Retinal pigment epithelial cell (primary cell): ENCODE measurements at regions not wholly inside any gene's neighbourhood (a gene's known extent, or its start where the extent isn't known, plus 50 kb on each side); places are given as distances from the start of the nearest gene placed in this dataset.

Source experiments
- DNase-seq: peaks from one replicate; pipeline ENCODE4 v3.0.0-alpha.2; 2010; ENCODE audit warnings: low read depth
- H3K4me3 ChIP-seq: 2 replicates; pipeline ENCODE4 v1.5.1; 2011; ENCODE audit warnings: mild to moderate bottlenecking, low read length, control low read depth, moderate library complexity
- TF ChIP-seq, protein P1 (sequence below): conservative IDR thresholded peaks from 2 replicates; pipeline ENCODE4 v1.5.1; 2011; ENCODE audit warnings: low read depth, low read length, control low read depth, inconsistent platforms

DNA sequence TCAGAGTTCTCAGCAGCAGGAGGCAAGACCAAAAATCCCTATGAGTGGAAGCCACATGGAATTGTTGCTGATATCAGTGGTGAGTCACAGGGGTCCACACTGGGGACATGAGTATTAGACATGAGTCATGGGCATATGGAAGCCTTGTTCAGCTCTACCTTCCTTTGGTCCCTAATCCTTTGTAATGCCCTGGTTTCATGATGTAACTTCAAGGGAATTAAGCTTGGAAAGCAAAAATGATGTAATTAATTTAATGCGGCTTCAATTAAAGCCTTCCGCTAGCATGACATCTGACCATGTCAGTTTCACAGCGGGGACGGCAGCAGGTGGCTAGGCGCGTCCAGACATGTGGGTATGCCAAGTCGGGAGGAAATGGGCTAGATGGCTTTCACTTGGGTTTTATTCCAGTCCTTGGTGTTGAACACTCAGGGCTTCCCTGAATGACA is 176.1 kb upstream of the RGMA start:
- H3K4me3 ChIP-seq: no peak overlapping the region
- peak; percentile 66 for DNase-seq
- TF ChIP-seq, protein P1, sequence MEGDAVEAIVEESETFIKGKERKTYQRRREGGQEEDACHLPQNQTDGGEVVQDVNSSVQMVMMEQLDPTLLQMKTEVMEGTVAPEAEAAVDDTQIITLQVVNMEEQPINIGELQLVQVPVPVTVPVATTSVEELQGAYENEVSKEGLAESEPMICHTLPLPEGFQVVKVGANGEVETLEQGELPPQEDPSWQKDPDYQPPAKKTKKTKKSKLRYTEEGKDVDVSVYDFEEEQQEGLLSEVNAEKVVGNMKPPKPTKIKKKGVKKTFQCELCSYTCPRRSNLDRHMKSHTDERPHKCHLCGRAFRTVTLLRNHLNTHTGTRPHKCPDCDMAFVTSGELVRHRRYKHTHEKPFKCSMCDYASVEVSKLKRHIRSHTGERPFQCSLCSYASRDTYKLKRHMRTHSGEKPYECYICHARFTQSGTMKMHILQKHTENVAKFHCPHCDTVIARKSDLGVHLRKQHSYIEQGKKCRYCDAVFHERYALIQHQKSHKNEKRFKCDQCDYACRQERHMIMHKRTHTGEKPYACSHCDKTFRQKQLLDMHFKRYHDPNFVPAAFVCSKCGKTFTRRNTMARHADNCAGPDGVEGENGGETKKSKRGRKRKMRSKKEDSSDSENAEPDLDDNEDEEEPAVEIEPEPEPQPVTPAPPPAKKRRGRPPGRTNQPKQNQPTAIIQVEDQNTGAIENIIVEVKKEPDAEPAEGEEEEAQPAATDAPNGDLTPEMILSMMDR: no peak

DNA sequence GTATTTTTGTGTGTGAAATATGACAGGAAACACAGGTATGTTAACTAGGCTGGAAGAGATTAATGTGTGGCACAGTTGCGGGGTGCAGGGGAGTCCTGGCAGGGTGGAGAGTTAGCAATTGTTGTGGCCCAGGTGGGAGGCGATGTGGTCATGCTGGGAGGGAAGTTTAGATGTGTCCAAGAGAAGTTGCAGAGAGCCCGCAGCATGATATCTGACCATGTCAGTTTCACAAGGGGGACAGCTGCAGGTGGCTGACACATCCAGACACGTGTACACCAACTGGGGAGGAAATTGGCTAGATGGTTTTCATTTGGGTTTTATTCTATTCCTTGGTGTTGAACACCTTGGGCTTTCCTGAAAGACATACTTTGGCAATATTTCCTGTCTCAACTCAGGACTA is 172.8 kb upstream of the RGMA start:
- TF ChIP-seq, protein P1: no peak
- DNase-seq: no peak

DNA sequence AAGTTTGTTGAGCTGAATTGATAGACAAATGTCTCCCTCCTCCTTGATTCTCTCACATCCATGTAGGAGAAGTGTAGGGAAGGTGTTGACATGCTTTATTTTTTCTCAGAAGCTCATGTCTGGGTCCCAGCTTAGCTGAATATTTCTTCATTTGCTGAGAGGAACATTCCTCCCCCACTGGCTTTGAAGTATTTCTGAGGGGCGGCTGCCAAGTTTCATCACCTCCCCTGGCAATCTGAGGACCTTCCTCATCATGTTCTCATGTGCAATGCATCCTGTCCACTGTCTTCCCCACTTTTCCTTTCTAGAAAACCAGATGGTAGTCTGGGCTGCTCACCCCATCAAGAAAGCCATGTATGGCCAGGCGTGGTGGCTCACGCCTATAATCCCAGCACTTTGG is 168.9 kb upstream of the RGMA start:
- DNase-seq: no peak
- H3K4me3 ChIP-seq: no peak overlapping the region
- TF ChIP-seq, protein P1: no peak

More for the DNA sequence above, 172.8 kb upstream of the RGMA start:
- no peak overlapping the region for H3K4me3 ChIP-seq

DNA sequence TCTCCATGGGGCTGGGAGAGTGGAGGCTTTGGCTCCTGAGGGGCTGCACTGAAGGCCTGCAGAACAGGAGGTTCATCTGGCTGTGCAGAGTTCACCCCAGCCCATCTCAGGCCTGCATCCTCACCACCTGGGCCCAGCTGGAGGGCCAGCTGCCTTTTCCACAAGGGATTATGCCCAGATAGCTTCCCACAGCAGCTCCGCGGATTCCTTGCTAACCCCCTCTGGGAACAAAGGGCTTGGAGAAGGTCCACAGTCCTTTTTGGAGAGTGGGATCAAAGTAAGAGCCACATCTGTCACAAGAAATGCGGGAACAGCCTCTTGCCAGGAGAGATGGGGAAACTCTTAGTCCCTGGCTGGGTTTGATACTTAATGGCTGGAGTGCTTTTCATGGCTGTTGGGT is 164.7 kb upstream of the RGMA start:
- no peak for DNase-seq
- TF ChIP-seq, protein P1: no peak
- H3K4me3 ChIP-seq: no peak overlapping the region

DNA sequence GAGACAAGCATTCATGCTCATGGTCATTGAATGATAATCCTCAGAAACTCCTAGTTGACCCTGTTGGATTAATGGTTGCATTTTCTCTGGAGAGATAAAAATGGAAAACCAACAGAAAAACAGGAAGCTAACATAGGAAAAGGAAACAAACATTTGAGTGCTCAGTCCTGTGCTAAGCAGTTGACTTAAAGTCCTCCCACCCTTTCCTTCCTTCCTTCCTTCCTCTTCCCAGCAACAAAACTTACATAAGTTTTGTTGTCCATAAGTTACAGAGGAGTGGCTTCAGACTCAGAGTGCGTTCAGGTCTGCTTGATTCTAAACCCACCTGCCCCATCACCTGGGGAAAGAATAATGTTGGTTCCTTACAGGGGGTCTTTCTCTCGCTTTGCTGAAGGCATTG is 163.8 kb upstream of the RGMA start:
- TF ChIP-seq, protein P1: no peak
- no peak for DNase-seq
- H3K4me3 ChIP-seq: no peak overlapping the region

DNA sequence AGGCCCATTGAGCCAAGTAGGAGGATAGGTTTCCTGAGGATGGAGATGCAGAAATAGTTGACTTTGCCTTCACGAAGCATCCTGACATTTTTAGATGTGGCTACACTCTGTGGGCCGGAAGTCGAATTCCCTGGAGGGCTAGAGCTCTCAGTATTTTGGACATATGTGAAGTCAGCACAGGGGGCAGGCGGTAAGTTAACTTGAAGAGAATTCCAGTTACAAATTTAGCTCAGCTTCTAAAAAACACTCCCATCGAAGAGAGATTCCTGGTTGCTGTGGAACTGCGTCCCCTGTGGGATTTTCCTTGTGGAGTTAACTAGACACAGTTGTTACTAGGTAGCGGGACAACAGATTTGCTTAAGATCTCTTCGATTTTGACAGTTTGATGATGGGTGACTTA is 161.9 kb upstream of the RGMA start:
- no peak overlapping the region for H3K4me3 ChIP-seq
- no peak for DNase-seq
- TF ChIP-seq, protein P1: no peak

DNA sequence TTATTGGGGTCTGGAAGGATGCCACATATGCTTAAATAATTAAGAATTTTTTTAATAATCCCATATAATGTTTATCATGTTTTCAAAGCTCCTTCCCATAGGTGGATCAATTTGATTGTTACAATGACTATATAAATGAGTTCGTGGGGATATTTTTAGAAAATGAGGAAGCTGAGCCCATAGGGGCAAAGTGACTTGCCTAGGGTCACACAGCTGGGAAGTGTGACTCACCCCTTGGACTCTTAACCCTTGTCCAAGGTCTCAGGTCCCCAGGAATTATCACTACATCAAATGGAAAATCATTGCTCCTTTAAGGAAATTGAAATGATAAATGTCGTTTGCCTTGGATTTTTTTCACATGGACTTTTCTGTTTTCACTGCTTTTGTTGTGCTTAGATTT is 161.2 kb upstream of the RGMA start:
- TF ChIP-seq, protein P1: no peak
- no peak overlapping the region for H3K4me3 ChIP-seq
- DNase-seq: no peak
